ENCODE measurements at regions not wholly inside any gene's neighbourhood (a gene's known extent, or its start where the extent isn't known, plus 50 kb on each side); places are given as distances from the start of the nearest gene placed in this dataset.
A peak's percentile ranks its signal among the peaks of the same experiment; 100 is the strongest.

GRCh38 chr6:170080828-170081371 lies 210.0 kb downstream of the DLL1 start:
- no peaks in the 10 kb centered on the region for H3K36me3 ChIP-seq
- ATAC-seq (ENCODE audit: low FRiP score in 2 of 2), result no peak
- 56 to 70% methylated on average over 20 to 21 of the region's 26 CpGs for WGBS, 2 donors
- TF ChIP-seq POLR2AphosphoS5 (IDR thresholded peaks at IDR 0.05), result no peak
- TF ChIP-seq EP300 (IDR thresholded peaks at IDR 0.05), result no peak
- TF ChIP-seq POLR2A (IDR thresholded peaks at IDR 0.05), result no peak
- TF ChIP-seq, protein P1, sequence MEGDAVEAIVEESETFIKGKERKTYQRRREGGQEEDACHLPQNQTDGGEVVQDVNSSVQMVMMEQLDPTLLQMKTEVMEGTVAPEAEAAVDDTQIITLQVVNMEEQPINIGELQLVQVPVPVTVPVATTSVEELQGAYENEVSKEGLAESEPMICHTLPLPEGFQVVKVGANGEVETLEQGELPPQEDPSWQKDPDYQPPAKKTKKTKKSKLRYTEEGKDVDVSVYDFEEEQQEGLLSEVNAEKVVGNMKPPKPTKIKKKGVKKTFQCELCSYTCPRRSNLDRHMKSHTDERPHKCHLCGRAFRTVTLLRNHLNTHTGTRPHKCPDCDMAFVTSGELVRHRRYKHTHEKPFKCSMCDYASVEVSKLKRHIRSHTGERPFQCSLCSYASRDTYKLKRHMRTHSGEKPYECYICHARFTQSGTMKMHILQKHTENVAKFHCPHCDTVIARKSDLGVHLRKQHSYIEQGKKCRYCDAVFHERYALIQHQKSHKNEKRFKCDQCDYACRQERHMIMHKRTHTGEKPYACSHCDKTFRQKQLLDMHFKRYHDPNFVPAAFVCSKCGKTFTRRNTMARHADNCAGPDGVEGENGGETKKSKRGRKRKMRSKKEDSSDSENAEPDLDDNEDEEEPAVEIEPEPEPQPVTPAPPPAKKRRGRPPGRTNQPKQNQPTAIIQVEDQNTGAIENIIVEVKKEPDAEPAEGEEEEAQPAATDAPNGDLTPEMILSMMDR (IDR thresholded peaks at IDR 0.05), result no peak
- no peaks in the 10 kb centered on the region for H3K9me3 ChIP-seq
- H3K27me3 ChIP-seq, result no peaks in the 10 kb centered on the region
- no peak overlapping the region for H3K4me3 ChIP-seq
- peaks cover 0 to 5% (median 0%) of the 10 kb centered on the region in 4 donors for H3K4me1 ChIP-seq
- DNase-seq, result peak; percentile 15 to 68
- no peak overlapping the region for H3K27ac ChIP-seq

- TF ChIP-seq POLR2AphosphoS5 (IDR thresholded peaks at IDR 0.05) (no peak), EP300 (IDR thresholded peaks at IDR 0.05) (no peak), POLR2A (IDR thresholded peaks at IDR 0.05) (no peak)
- TF ChIP-seq, protein P1 (IDR thresholded peaks at IDR 0.05), result no peak
- WGBS, 2 donors, result 79 to 83% methylated on average over 16 to 23 of the region's 24 CpGs
- Histone ChIP-seq H3K4me1 (peaks cover 0 to 5% (median 0%) of the 10 kb centered on the region in 4 donors), H3K9me3 (no peaks in the 10 kb centered on the region), H3K4me3 (no peak overlapping the region), H3K27me3 (no peaks in the 10 kb centered on the region), H3K36me3 (no peaks in the 10 kb centered on the region), H3K27ac (no peak overlapping the region)
- peak; percentile 18 to 72 for DNase-seq
- ATAC-seq (ENCODE audit: low FRiP score in 2 of 2), result no peak
Observed at GRCh38 chr6:170080169-170080827, 210.6 kb downstream of the DLL1 start.

- H3K4me3 ChIP-seq, result no peak overlapping the region
- 86 to 96% methylated on average over 11 to 21 of the region's 21 CpGs for WGBS, 2 donors
- no peaks in the 10 kb centered on the region for H3K9me3 ChIP-seq
- peaks cover 0 to 5% (median 0%) of the 10 kb centered on the region in 4 donors for H3K4me1 ChIP-seq
- TF ChIP-seq POLR2A (IDR thresholded peaks at IDR 0.05), result no peak
- TF ChIP-seq, protein P1 (IDR thresholded peaks at IDR 0.05), result no peak
- no peak for TF ChIP-seq EP300 (IDR thresholded peaks at IDR 0.05)
- no peak for TF ChIP-seq POLR2AphosphoS5 (IDR thresholded peaks at IDR 0.05)
- H3K27ac ChIP-seq, result no peak overlapping the region
- H3K36me3 ChIP-seq, result no peaks in the 10 kb centered on the region
- ATAC-seq (ENCODE audit: low FRiP score in 2 of 2) (no peak), DNase-seq (peak; percentile 19 to 65)
- H3K27me3 ChIP-seq, result no peaks in the 10 kb centered on the region
Observed at GRCh38 chr6:170076466-170077165, 214.3 kb downstream of the DLL1 start.

- no peaks in the 10 kb centered on the region for H3K36me3 ChIP-seq
- H3K27ac ChIP-seq, result no peak overlapping the region
- WGBS, 2 donors, result 69 to 72% methylated on average over 19 of the region's 19 CpGs
- ATAC-seq (ENCODE audit: low FRiP score in 2 of 2) (peak; percentile 46 to 68), DNase-seq (peak; percentile 17 to 56)
- H3K4me3 ChIP-seq, result no peak overlapping the region
- no peak for TF ChIP-seq POLR2A (IDR thresholded peaks at IDR 0.05)
- TF ChIP-seq, protein P1 (IDR thresholded peaks at IDR 0.05), result no peak
- no peak for TF ChIP-seq EP300 (IDR thresholded peaks at IDR 0.05)
- no peak for TF ChIP-seq POLR2AphosphoS5 (IDR thresholded peaks at IDR 0.05)
- no peaks in the 10 kb centered on the region for H3K27me3 ChIP-seq
- no peaks in the 10 kb centered on the region for H3K4me1 ChIP-seq
- peaks cover 0 to 4% (median 0%) of the 10 kb centered on the region in 4 donors for H3K9me3 ChIP-seq
Observed at GRCh38 chr6:170075659-170076223, 215.1 kb downstream of the DLL1 start.

Measured in upper lobe of left lung (tissue), 6 donors.